ENCODE measurements at regions not wholly inside any gene's neighbourhood (a gene's known extent, or its start where the extent isn't known, plus 50 kb on each side); places are given as distances from the start of the nearest gene placed in this dataset.

DNA sequence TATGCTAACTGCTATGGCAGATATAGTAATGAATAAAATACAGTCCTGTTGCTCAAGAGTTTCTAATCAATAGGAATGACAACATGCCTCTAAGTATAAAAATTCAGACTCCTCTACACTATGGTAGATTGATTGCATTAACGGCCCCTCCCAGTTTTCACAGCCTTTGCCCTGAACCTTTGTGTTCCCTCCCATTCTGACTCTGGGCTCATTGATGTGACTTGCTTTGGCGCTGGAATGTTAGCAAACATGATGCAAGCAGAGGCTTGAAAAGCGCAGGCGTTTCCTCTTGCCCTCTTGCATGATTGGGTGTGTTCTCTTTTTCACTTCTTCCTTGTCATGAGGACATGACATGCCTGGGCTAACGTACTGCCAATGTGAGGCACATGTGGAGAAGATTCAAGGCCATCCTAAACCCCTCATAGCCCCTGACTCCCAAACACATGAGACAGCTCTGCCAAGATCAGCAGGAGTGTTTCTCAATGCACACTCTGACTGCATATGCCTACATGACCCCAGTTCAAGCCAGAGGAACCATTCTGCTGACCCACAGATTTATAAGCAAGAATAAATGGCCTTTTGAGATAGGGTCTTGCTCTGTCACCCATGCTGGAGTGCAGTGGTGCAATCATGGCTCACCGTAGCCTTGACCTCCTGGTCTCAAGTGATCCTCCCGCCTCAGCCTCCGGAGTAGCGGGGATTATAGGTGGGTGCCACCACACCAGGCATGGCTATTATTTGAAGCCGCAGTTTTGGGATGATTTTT is 49.7 kb upstream of the CD28 start:
- in situ Hi-C loops (cut with HindIII; ENCODE audit: low pct_ligation_motif_present, low pct_unique_long_range_greater_than_20kb, low sequenced_read_pairs) = no loop called here
- DNase-seq = no peak

All from ACHN (cell line).